Stimulated activated CD4-positive, alpha-beta T cell treated with anti-CD3 and anti-CD28 coated beads, Interleukin-1b, Interleukin-23, amount 100 ng/mL, for 4 hours (primary cell): ENCODE measurements at regions not wholly inside any gene's neighbourhood (a gene's known extent, or its start where the extent isn't known, plus 50 kb on each side); places are given as distances from the start of the nearest gene placed in this dataset.

ENCODE experiments used
- DNase-seq, 2 donors: peaks; one replicate each; pipeline ENCODE4 v3.0.0-alpha.2; 2020; ENCODE audit warnings: low read depth in 2 of 2

- no peak for DNase-seq
Measured at GRCh38 chr7:35339811-35340210, 85.9 kb upstream of the TBX20 start.

- no peak for DNase-seq
Measured at GRCh38 chr7:35336444-35336843, 82.5 kb upstream of the TBX20 start.

GRCh38 chr7:35334506-35334905 is 80.6 kb upstream of the TBX20 start:
- no peak for DNase-seq

- no peak for DNase-seq
Measured at GRCh38 chr7:35333265-35333664, 79.4 kb upstream of the TBX20 start.

GRCh38 chr7:35331730-35332678 is 78.1 kb upstream of the TBX20 start:
- DNase-seq, result no peak

- no peak for DNase-seq
Measured at GRCh38 chr7:35329026-35329425, 75.1 kb upstream of the TBX20 start.

- no peak for DNase-seq
Measured at GRCh38 chr7:35319606-35320005, 65.7 kb upstream of the TBX20 start.

GRCh38 chr7:35316549-35316948 is 62.6 kb upstream of the TBX20 start:
- DNase-seq, result no peak

- DNase-seq, result no peak
Measured at GRCh38 chr7:35315517-35315916, 61.6 kb upstream of the TBX20 start.

- no peak for DNase-seq
Measured at GRCh38 chr7:35314354-35314753, 60.5 kb upstream of the TBX20 start.

GRCh38 chr7:35313575-35313974 is 59.7 kb upstream of the TBX20 start:
- no peak for DNase-seq
